ENCODE measurements at regions not wholly inside any gene's neighbourhood (a gene's known extent, or its start where the extent isn't known, plus 50 kb on each side); places are given as distances from the start of the nearest gene placed in this dataset.

DNA sequence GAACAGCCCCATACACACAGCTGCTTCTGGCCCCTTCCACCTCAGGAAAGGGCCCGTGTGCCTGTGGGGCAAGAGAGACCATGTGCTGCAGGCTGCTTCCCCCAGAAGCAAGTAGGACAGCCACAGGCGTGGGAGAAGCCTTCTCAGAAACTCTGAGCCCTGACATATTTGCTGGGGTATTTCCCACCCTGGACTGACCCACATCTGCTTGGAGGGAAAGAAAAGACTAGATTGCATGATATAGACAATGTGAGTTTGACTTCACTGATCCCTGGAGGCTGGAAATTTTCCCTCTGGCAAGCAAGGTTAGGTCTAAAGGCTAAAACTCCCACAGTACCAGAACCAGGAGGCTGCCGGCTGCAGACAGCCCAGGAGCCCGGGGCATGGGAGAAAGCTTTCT is 213.3 kb upstream of the SSTR4 start:
- CTCF ChIA-PET, result no interaction called here
- 16% methylated on average over 3 of the region's 4 CpGs for WGBS (ENCODE audit: low lambda C conversion rate)
- no peaks in the 10 kb centered on the region for H3K4me1 ChIP-seq (ENCODE audit: control insufficient read depth in 1 of 2, insufficient read depth in 2 of 2, low read depth in 1 of 2, low read length in 1 of 2)
- H2AFZ ChIP-seq (ENCODE audit: low read depth), result no peak overlapping the region
- TF ChIP-seq FOXM1 (IDR thresholded peaks at IDR 0.05; ENCODE audit: low read depth) (no peak), MXI1 (IDR thresholded peaks at IDR 0.05; ENCODE audit: low read depth, low read length) (no peak), JUND (IDR thresholded peaks at IDR 0.05) (no peak), CHD2 (IDR thresholded peaks at IDR 0.05; ENCODE audit: low read length, partially characterized antibody) (no peak), SMC3 (IDR thresholded peaks at IDR 0.05; ENCODE audit: low read depth, low read length) (no peak), EZH2phosphoT487 (IDR thresholded peaks at IDR 0.05; ENCODE audit: borderline replicate concordance, low read depth) (no peak), FOSL2 (IDR thresholded peaks at IDR 0.05; ENCODE audit: borderline replicate concordance, low read depth) (no peak), EP300 (IDR thresholded peaks at IDR 0.05; ENCODE audit: borderline replicate concordance in 1 of 2, low read depth in 1 of 2, low read length in 1 of 2) (no peak), TEAD4 (IDR thresholded peaks at IDR 0.05; ENCODE audit: borderline replicate concordance, insufficient read depth) (no peak), RCOR1 (IDR thresholded peaks at IDR 0.05; ENCODE audit: low read length) (no peak), RFX5 (IDR thresholded peaks at IDR 0.05; ENCODE audit: low read length) (no peak)
- TF ChIP-seq, protein P1, sequence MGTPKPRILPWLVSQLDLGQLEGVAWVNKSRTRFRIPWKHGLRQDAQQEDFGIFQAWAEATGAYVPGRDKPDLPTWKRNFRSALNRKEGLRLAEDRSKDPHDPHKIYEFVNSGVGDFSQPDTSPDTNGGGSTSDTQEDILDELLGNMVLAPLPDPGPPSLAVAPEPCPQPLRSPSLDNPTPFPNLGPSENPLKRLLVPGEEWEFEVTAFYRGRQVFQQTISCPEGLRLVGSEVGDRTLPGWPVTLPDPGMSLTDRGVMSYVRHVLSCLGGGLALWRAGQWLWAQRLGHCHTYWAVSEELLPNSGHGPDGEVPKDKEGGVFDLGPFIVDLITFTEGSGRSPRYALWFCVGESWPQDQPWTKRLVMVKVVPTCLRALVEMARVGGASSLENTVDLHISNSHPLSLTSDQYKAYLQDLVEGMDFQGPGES (IDR thresholded peaks at IDR 0.05; ENCODE audit: low read depth, low read length), result no peak
- TF ChIP-seq, protein P2, sequence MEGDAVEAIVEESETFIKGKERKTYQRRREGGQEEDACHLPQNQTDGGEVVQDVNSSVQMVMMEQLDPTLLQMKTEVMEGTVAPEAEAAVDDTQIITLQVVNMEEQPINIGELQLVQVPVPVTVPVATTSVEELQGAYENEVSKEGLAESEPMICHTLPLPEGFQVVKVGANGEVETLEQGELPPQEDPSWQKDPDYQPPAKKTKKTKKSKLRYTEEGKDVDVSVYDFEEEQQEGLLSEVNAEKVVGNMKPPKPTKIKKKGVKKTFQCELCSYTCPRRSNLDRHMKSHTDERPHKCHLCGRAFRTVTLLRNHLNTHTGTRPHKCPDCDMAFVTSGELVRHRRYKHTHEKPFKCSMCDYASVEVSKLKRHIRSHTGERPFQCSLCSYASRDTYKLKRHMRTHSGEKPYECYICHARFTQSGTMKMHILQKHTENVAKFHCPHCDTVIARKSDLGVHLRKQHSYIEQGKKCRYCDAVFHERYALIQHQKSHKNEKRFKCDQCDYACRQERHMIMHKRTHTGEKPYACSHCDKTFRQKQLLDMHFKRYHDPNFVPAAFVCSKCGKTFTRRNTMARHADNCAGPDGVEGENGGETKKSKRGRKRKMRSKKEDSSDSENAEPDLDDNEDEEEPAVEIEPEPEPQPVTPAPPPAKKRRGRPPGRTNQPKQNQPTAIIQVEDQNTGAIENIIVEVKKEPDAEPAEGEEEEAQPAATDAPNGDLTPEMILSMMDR (IDR thresholded peaks at IDR 0.05), result no peak
- TF ChIP-seq, protein P3, sequence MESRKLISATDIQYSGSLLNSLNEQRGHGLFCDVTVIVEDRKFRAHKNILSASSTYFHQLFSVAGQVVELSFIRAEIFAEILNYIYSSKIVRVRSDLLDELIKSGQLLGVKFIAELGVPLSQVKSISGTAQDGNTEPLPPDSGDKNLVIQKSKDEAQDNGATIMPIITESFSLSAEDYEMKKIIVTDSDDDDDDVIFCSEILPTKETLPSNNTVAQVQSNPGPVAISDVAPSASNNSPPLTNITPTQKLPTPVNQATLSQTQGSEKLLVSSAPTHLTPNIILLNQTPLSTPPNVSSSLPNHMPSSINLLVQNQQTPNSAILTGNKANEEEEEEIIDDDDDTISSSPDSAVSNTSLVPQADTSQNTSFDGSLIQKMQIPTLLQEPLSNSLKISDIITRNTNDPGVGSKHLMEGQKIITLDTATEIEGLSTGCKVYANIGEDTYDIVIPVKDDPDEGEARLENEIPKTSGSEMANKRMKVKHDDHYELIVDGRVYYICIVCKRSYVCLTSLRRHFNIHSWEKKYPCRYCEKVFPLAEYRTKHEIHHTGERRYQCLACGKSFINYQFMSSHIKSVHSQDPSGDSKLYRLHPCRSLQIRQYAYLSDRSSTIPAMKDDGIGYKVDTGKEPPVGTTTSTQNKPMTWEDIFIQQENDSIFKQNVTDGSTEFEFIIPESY (IDR thresholded peaks at IDR 0.05; ENCODE audit: borderline replicate concordance, low read depth), result no peak
- TF ChIP-seq, protein P4, sequence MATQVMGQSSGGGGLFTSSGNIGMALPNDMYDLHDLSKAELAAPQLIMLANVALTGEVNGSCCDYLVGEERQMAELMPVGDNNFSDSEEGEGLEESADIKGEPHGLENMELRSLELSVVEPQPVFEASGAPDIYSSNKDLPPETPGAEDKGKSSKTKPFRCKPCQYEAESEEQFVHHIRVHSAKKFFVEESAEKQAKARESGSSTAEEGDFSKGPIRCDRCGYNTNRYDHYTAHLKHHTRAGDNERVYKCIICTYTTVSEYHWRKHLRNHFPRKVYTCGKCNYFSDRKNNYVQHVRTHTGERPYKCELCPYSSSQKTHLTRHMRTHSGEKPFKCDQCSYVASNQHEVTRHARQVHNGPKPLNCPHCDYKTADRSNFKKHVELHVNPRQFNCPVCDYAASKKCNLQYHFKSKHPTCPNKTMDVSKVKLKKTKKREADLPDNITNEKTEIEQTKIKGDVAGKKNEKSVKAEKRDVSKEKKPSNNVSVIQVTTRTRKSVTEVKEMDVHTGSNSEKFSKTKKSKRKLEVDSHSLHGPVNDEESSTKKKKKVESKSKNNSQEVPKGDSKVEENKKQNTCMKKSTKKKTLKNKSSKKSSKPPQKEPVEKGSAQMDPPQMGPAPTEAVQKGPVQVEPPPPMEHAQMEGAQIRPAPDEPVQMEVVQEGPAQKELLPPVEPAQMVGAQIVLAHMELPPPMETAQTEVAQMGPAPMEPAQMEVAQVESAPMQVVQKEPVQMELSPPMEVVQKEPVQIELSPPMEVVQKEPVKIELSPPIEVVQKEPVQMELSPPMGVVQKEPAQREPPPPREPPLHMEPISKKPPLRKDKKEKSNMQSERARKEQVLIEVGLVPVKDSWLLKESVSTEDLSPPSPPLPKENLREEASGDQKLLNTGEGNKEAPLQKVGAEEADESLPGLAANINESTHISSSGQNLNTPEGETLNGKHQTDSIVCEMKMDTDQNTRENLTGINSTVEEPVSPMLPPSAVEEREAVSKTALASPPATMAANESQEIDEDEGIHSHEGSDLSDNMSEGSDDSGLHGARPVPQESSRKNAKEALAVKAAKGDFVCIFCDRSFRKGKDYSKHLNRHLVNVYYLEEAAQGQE (IDR thresholded peaks at IDR 0.05; ENCODE audit: low read depth, low read length), result no peak
- POLR2A ChIA-PET, result no interaction called here
- no peaks in the 10 kb centered on the region for H4K20me1 ChIP-seq (ENCODE audit: insufficient read depth)
- H3K36me3 ChIP-seq (replicated peaks in 1 of 2; ENCODE audit: control insufficient read depth in 1 of 2, insufficient read depth in 2 of 2, low read length in 1 of 2), result no peaks in the 10 kb centered on the region
- no peak overlapping the region for H3K27ac ChIP-seq (ENCODE audit: low read depth in 2 of 2, low read length in 1 of 2)
- H3K79me2 ChIP-seq (ENCODE audit: insufficient read depth), result no peaks in the 10 kb centered on the region
- H3K4me2 ChIP-seq, result no peak overlapping the region
- H3K4me3 ChIP-seq (ENCODE audit: low read depth in 2 of 2, low read length in 1 of 2), result no peak overlapping the region
- H3K9me2 ChIP-seq, result no peaks in the 10 kb centered on the region
- peaks cover 34% of the 10 kb centered on the region; the same call in 1 of the 2 replicates for H3K27me3 ChIP-seq (ENCODE audit: insufficient read depth)
- H3F3A ChIP-seq (replicated peaks; ENCODE audit: insufficient read depth), result no peaks in the 10 kb centered on the region
- no peaks in the 10 kb centered on the region for H3K9me3 ChIP-seq
- no peak for DNase-seq
- no peak overlapping the region for H3K9ac ChIP-seq

Data from SK-N-SH (cell line).